ENCODE measurements at regions not wholly inside any gene's neighbourhood (a gene's known extent, or its start where the extent isn't known, plus 50 kb on each side); places are given as distances from the start of the nearest gene placed in this dataset.

DNA sequence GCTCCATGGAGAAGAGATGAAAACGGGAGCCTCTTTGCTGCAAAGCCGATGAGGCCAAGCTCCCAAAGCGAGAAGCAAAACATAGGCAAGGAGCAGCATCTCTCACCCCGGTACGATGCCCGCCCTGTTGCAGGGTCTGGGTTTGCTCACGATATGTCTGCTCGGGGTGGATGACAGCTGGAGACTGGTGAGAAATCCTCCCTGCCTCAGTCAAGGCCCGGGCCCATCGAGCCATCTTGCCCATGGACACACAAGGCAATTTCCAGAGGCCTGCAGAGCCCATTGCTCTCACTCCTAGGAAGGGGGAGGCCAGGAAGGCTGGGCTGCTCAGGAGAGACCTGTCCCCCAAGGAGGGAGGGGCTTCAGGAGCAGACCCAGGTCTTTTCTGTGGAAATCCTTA is 391.7 kb upstream of the SHH start:
- H2BK5ac ChIP-seq (ENCODE audit: low read depth, low read length, poor library complexity, severe bottlenecking), result no peak overlapping the region
- DNase-seq (no peak), ATAC-seq (ENCODE audit: low read depth) (no peak)
- H3K9ac ChIP-seq (ENCODE audit: low read depth, low read length), result no peak overlapping the region
- no peak overlapping the region for H2AK9ac ChIP-seq (replicated peaks; ENCODE audit: low read depth, low read length, poor library complexity)
- no TSS peak for BruUV-seq (replicated peaks)
- no peak overlapping the region for H2AK5ac ChIP-seq (ENCODE audit: low read depth, low read length)
- no peaks in the 10 kb centered on the region for H4K20me1 ChIP-seq (ENCODE audit: insufficient read depth, low read length)
- H3K4me3 ChIP-seq (ENCODE audit: insufficient read depth, low read depth, low read length), result no peak overlapping the region
- no peak overlapping the region for H2BK120ac ChIP-seq (ENCODE audit: low read depth, low read length)
- peaks cover 30% of the 10 kb centered on the region for H3K9me3 ChIP-seq (ENCODE audit: control insufficient read depth, insufficient read depth, low read length)
- no peak overlapping the region for H3K14ac ChIP-seq (replicated peaks; ENCODE audit: low read depth, low read length)
- no peak overlapping the region for H3K27ac ChIP-seq (ENCODE audit: insufficient read depth, low read length)
- in situ Hi-C loops (cut with MboI; ENCODE audit: low sequenced_read_pairs) (no loop called here), intact Hi-C loops (cut with micrococcal nuclease) (no loop called here), dilution Hi-C loops (cut with HindIII; ENCODE audit: low sequenced_read_pairs, unreplicated experiment) (no loop called here)
- H3K27me3 ChIP-seq (ENCODE audit: control insufficient read depth, insufficient read depth, low read length), result no peaks in the 10 kb centered on the region
- H4K8ac ChIP-seq (ENCODE audit: low read depth in 2 of 2, low read length in 2 of 2), result no peak overlapping the region
- H3K36me3 ChIP-seq (ENCODE audit: control insufficient read depth, insufficient read depth, low read length), result no peaks in the 10 kb centered on the region
- H3K4me1 ChIP-seq (ENCODE audit: control insufficient read depth, insufficient read depth, low read length), result no peaks in the 10 kb centered on the region
- H3K18ac ChIP-seq (ENCODE audit: low read depth, low read length), result no peak overlapping the region
- H3K23ac ChIP-seq (ENCODE audit: low read depth, low read length), result no peak overlapping the region
- no peak overlapping the region for H3K56ac ChIP-seq (ENCODE audit: extremely low read depth, insufficient read depth, low read length)
- no peaks in the 10 kb centered on the region for H3K79me1 ChIP-seq (ENCODE audit: low read depth in 1 of 2, low read length in 2 of 2)
- H2BK20ac ChIP-seq (ENCODE audit: low read depth, low read length), result no peak overlapping the region
- no peak overlapping the region for H4K5ac ChIP-seq (ENCODE audit: low read depth, low read length)
- no peak overlapping the region for H4K91ac ChIP-seq (ENCODE audit: insufficient read depth, low read depth, low read length)
- ChIA-PET CTCF (no interaction called here), POLR2A (ENCODE audit: unreplicated experiment) (no interaction called here)
- H3K4ac ChIP-seq (ENCODE audit: low read depth, low read length), result no peak overlapping the region
- H2BK15ac ChIP-seq (ENCODE audit: low read depth, low read length), result no peak overlapping the region
- WGBS, 2 experiments (ENCODE audit: extremely low coverage in 2 of 2, insufficient read length in 1 of 2), result 43% methylated on average over 4 of the region's 10 CpGs; no CpG with 5 or more reads in 1 of the 2 experiments
- no peak overlapping the region for H2AFZ ChIP-seq (replicated peaks; ENCODE audit: low read length, poor library complexity)
- H3K9me1 ChIP-seq (ENCODE audit: insufficient read depth, low read length), result no peaks in the 10 kb centered on the region
- no peak overlapping the region for H3K4me2 ChIP-seq (ENCODE audit: low read depth, low read length)
- TF ChIP-seq RFX5 (IDR thresholded peaks at IDR 0.05; ENCODE audit: low read depth, low read length), result no peak
- no peak for TF ChIP-seq BHLHE40 (IDR thresholded peaks at IDR 0.05; ENCODE audit: low read depth, low read length)
- TF ChIP-seq, protein P1, sequence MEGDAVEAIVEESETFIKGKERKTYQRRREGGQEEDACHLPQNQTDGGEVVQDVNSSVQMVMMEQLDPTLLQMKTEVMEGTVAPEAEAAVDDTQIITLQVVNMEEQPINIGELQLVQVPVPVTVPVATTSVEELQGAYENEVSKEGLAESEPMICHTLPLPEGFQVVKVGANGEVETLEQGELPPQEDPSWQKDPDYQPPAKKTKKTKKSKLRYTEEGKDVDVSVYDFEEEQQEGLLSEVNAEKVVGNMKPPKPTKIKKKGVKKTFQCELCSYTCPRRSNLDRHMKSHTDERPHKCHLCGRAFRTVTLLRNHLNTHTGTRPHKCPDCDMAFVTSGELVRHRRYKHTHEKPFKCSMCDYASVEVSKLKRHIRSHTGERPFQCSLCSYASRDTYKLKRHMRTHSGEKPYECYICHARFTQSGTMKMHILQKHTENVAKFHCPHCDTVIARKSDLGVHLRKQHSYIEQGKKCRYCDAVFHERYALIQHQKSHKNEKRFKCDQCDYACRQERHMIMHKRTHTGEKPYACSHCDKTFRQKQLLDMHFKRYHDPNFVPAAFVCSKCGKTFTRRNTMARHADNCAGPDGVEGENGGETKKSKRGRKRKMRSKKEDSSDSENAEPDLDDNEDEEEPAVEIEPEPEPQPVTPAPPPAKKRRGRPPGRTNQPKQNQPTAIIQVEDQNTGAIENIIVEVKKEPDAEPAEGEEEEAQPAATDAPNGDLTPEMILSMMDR (conservative IDR thresholded peaks at IDR 0.05; ENCODE audit: low read depth, low read length), result no peak
- no peak for TF ChIP-seq SMC3 (IDR thresholded peaks at IDR 0.05; ENCODE audit: low read depth, low read length)
- no peak for TF ChIP-seq RCOR1 (IDR thresholded peaks at IDR 0.05; ENCODE audit: insufficient replicate concordance, low read length)
- TF ChIP-seq, protein P2, sequence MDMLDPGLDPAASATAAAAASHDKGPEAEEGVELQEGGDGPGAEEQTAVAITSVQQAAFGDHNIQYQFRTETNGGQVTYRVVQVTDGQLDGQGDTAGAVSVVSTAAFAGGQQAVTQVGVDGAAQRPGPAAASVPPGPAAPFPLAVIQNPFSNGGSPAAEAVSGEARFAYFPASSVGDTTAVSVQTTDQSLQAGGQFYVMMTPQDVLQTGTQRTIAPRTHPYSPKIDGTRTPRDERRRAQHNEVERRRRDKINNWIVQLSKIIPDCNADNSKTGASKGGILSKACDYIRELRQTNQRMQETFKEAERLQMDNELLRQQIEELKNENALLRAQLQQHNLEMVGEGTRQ (IDR thresholded peaks at IDR 0.05; ENCODE audit: low read depth, low read length), result no peak
- no peak for TF ChIP-seq MAZ (IDR thresholded peaks at IDR 0.05; ENCODE audit: borderline replicate concordance, low read depth, low read length)
- TF ChIP-seq RAD21 (IDR thresholded peaks at IDR 0.05; ENCODE audit: low read length), result no peak
- no peak for TF ChIP-seq MAFK (IDR thresholded peaks at IDR 0.05; ENCODE audit: low read depth, low read length)
- no peak for TF ChIP-seq POLR2A (IDR thresholded peaks at IDR 0.05; ENCODE audit: low read depth, low read length)
- TF ChIP-seq FOS (IDR thresholded peaks at IDR 0.05; ENCODE audit: low read depth, low read length), result no peak
- TF ChIP-seq MXI1 (IDR thresholded peaks at IDR 0.05; ENCODE audit: borderline replicate concordance, low read depth, low read length), result no peak
- no peak for TF ChIP-seq CEBPB (IDR thresholded peaks at IDR 0.05; ENCODE audit: low read depth, low read length)
- TF ChIP-seq, protein P3, sequence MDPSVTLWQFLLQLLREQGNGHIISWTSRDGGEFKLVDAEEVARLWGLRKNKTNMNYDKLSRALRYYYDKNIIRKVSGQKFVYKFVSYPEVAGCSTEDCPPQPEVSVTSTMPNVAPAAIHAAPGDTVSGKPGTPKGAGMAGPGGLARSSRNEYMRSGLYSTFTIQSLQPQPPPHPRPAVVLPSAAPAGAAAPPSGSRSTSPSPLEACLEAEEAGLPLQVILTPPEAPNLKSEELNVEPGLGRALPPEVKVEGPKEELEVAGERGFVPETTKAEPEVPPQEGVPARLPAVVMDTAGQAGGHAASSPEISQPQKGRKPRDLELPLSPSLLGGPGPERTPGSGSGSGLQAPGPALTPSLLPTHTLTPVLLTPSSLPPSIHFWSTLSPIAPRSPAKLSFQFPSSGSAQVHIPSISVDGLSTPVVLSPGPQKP (IDR thresholded peaks at IDR 0.05; ENCODE audit: borderline replicate concordance, low read depth, low read length), result no peak
- TF ChIP-seq CHD1 (IDR thresholded peaks at IDR 0.05; ENCODE audit: low read depth, low read length), result no peak
- TF ChIP-seq NFE2L2 (IDR thresholded peaks at IDR 0.05; ENCODE audit: low read depth, low read length), result no peak
